ENCODE measurements at regions not wholly inside any gene's neighbourhood (a gene's known extent, or its start where the extent isn't known, plus 50 kb on each side); places are given as distances from the start of the nearest gene placed in this dataset.
"Not testable (repeated sequence)": the region's sequence is repeated elsewhere in the genome, so short reads cannot be mapped to it uniquely, and the experiment has no call there.

GRCh38 chr2:84165256-84165655 is 293.8 kb downstream of the SUCLG1 start:
- DNase-seq (ENCODE audit: low spot score in 2 of 2), result no peak
- H3K4me3 Mint-ChIP-seq, result no peak overlapping the region
- no peaks in the 10 kb centered on the region for H3K4me1 Mint-ChIP-seq

GRCh38 chr2:84160453-84160852 is 298.6 kb downstream of the SUCLG1 start:
- Mint-ChIP-seq H3K9me3 (no peaks in the 10 kb centered on the region), H3K36me3 (ENCODE audit: insufficient read depth) (no peaks in the 10 kb centered on the region), H3K27me3 (peaks cover 7% of the 10 kb centered on the region), H3K4me1 (no peaks in the 10 kb centered on the region), H3K4me3 (no peak overlapping the region), H3K27ac (ENCODE audit: low read depth) (no peak overlapping the region)
- ATAC-seq (replicated peaks; ENCODE audit: extremely low read depth, poor library complexity, severe bottlenecking) (no peak), DNase-seq (ENCODE audit: low spot score in 2 of 2) (no peak)

More at GRCh38 chr2:84165256-84165655, 293.8 kb downstream of the SUCLG1 start:
- no peaks in the 10 kb centered on the region for H3K9me3 Mint-ChIP-seq
- no peak overlapping the region for H3K27ac Mint-ChIP-seq (ENCODE audit: low read depth)
- peaks cover 2% of the 10 kb centered on the region for H3K36me3 Mint-ChIP-seq (ENCODE audit: insufficient read depth)
- H3K27me3 Mint-ChIP-seq, result peaks cover 7% of the 10 kb centered on the region
- ATAC-seq (replicated peaks; ENCODE audit: extremely low read depth, poor library complexity, severe bottlenecking), result no peak

GRCh38 chr2:84158605-84159004 is 300.5 kb downstream of the SUCLG1 start:
- H3K4me1 Mint-ChIP-seq, result no peaks in the 10 kb centered on the region

GRCh38 chr2:84152462-84152861 is 306.6 kb downstream of the SUCLG1 start:
- DNase-seq (ENCODE audit: low spot score in 2 of 2) (no peak), ATAC-seq (replicated peaks; ENCODE audit: extremely low read depth, poor library complexity, severe bottlenecking) (no peak)
- Mint-ChIP-seq H3K36me3 (ENCODE audit: insufficient read depth) (peaks cover 2% of the 10 kb centered on the region), H3K27me3 (peaks cover 11% of the 10 kb centered on the region), H3K4me3 (no peak overlapping the region), H3K9me3 (peaks cover 5% of the 10 kb centered on the region), H3K27ac (ENCODE audit: low read depth) (no peak overlapping the region), H3K4me1 (no peaks in the 10 kb centered on the region)

More at GRCh38 chr2:84158605-84159004, 300.5 kb downstream of the SUCLG1 start:
- no peak for DNase-seq (ENCODE audit: low spot score in 2 of 2)
- no peak overlapping the region for H3K4me3 Mint-ChIP-seq
- H3K27ac Mint-ChIP-seq (ENCODE audit: low read depth), result no peak overlapping the region
- H3K27me3 Mint-ChIP-seq, result peaks cover 7% of the 10 kb centered on the region
- no peaks in the 10 kb centered on the region for H3K9me3 Mint-ChIP-seq
- H3K36me3 Mint-ChIP-seq (ENCODE audit: insufficient read depth), result no peaks in the 10 kb centered on the region
- ATAC-seq (replicated peaks; ENCODE audit: extremely low read depth, poor library complexity, severe bottlenecking), result no peak

- DNase-seq (ENCODE audit: low spot score in 2 of 2) (no peak), ATAC-seq (replicated peaks; ENCODE audit: extremely low read depth, poor library complexity, severe bottlenecking) (no peak)
- Mint-ChIP-seq H3K27ac (ENCODE audit: low read depth) (no peak overlapping the region), H3K4me3 (no peak overlapping the region), H3K4me1 (no peaks in the 10 kb centered on the region), H3K9me3 (peaks cover 2% of the 10 kb centered on the region), H3K27me3 (peaks cover 23% of the 10 kb centered on the region), H3K36me3 (ENCODE audit: insufficient read depth) (no peaks in the 10 kb centered on the region)
Measured at GRCh38 chr2:84144345-84144744, 314.7 kb downstream of the SUCLG1 start.

- H3K9me3 Mint-ChIP-seq, result no peaks in the 10 kb centered on the region
- H3K36me3 Mint-ChIP-seq (ENCODE audit: insufficient read depth), result peaks cover 3% of the 10 kb centered on the region
- no peak overlapping the region for H3K4me3 Mint-ChIP-seq
- ATAC-seq (replicated peaks; ENCODE audit: extremely low read depth, poor library complexity, severe bottlenecking) (no peak), DNase-seq (ENCODE audit: low spot score in 2 of 2) (no peak)
- H3K27ac Mint-ChIP-seq (ENCODE audit: low read depth), result no peak overlapping the region
- peaks cover 8% of the 10 kb centered on the region for H3K27me3 Mint-ChIP-seq
- no peaks in the 10 kb centered on the region for H3K4me1 Mint-ChIP-seq
Measured at GRCh38 chr2:84137034-84137433, 322.0 kb downstream of the SUCLG1 start.

- H3K27me3 Mint-ChIP-seq, result no peaks in the 10 kb centered on the region
- no peak for DNase-seq (ENCODE audit: low spot score in 2 of 2)
- no peak overlapping the region for H3K4me3 Mint-ChIP-seq
- no peaks in the 10 kb centered on the region for H3K9me3 Mint-ChIP-seq
- ATAC-seq (replicated peaks; ENCODE audit: extremely low read depth, poor library complexity, severe bottlenecking), result no peak
- H3K36me3 Mint-ChIP-seq (ENCODE audit: insufficient read depth), result peaks cover 2% of the 10 kb centered on the region
- no peak overlapping the region for H3K27ac Mint-ChIP-seq (ENCODE audit: low read depth)
- no peaks in the 10 kb centered on the region for H3K4me1 Mint-ChIP-seq
Measured at GRCh38 chr2:84132370-84132769, 326.7 kb downstream of the SUCLG1 start.

GRCh38 chr2:84131278-84131830 is 327.7 kb downstream of the SUCLG1 start:
- Mint-ChIP-seq H3K27me3 (no peaks in the 10 kb centered on the region), H3K36me3 (ENCODE audit: insufficient read depth) (peaks cover 2% of the 10 kb centered on the region), H3K27ac (ENCODE audit: low read depth) (no peak overlapping the region), H3K9me3 (no peaks in the 10 kb centered on the region), H3K4me3 (no peak overlapping the region), H3K4me1 (no peaks in the 10 kb centered on the region)
- ATAC-seq (replicated peaks; ENCODE audit: extremely low read depth, poor library complexity, severe bottlenecking) (no peak), DNase-seq (ENCODE audit: low spot score in 2 of 2) (no peak)

- Mint-ChIP-seq H3K4me1 (no peaks in the 10 kb centered on the region), H3K27ac (ENCODE audit: low read depth) (no peak overlapping the region), H3K4me3 (no peak overlapping the region), H3K27me3 (peaks cover 8% of the 10 kb centered on the region), H3K9me3 (no peaks in the 10 kb centered on the region), H3K36me3 (ENCODE audit: insufficient read depth) (no peaks in the 10 kb centered on the region)
- no peak for ATAC-seq (replicated peaks; ENCODE audit: extremely low read depth, poor library complexity, severe bottlenecking)
- no peak for DNase-seq (ENCODE audit: low spot score in 2 of 2)
Measured at GRCh38 chr2:84129018-84129417, 330.1 kb downstream of the SUCLG1 start.

GRCh38 chr2:84127812-84128211 is 331.3 kb downstream of the SUCLG1 start:
- H3K4me1 Mint-ChIP-seq, result not testable (repeated sequence)
- peaks cover 11% of the 10 kb centered on the region for H3K27me3 Mint-ChIP-seq

GRCh38 chr2:84126530-84126929 is 332.6 kb downstream of the SUCLG1 start:
- no peaks in the 10 kb centered on the region for H3K4me1 Mint-ChIP-seq
- no peak overlapping the region for H3K4me3 Mint-ChIP-seq
- DNase-seq (ENCODE audit: low spot score in 2 of 2) (no peak), ATAC-seq (replicated peaks; ENCODE audit: extremely low read depth, poor library complexity, severe bottlenecking) (no peak)
- H3K27ac Mint-ChIP-seq (ENCODE audit: low read depth), result no peak overlapping the region
- H3K36me3 Mint-ChIP-seq (ENCODE audit: insufficient read depth), result no peaks in the 10 kb centered on the region
- H3K9me3 Mint-ChIP-seq, result no peaks in the 10 kb centered on the region
- peaks cover 14% of the 10 kb centered on the region for H3K27me3 Mint-ChIP-seq

More at GRCh38 chr2:84127812-84128211, 331.3 kb downstream of the SUCLG1 start:
- ATAC-seq (replicated peaks; ENCODE audit: extremely low read depth, poor library complexity, severe bottlenecking); H3K36me3 Mint-ChIP-seq (ENCODE audit: insufficient read depth); DNase-seq (ENCODE audit: low spot score in 2 of 2); H3K4me3 Mint-ChIP-seq; H3K27ac Mint-ChIP-seq (ENCODE audit: low read depth); H3K9me3 Mint-ChIP-seq: not testable (repeated sequence)

GRCh38 chr2:84126084-84126483 is 333.0 kb downstream of the SUCLG1 start:
- Mint-ChIP-seq H3K27ac (ENCODE audit: low read depth) (no peak overlapping the region), H3K4me1 (no peaks in the 10 kb centered on the region)
- ATAC-seq (replicated peaks; ENCODE audit: extremely low read depth, poor library complexity, severe bottlenecking), result no peak

GRCh38 chr2:84116143-84116542 is 342.9 kb downstream of the SUCLG1 start:
- Mint-ChIP-seq H3K9me3 (no peaks in the 10 kb centered on the region), H3K4me1 (no peaks in the 10 kb centered on the region), H3K36me3 (ENCODE audit: insufficient read depth) (no peaks in the 10 kb centered on the region), H3K27me3 (peaks cover 9% of the 10 kb centered on the region), H3K4me3 (no peak overlapping the region), H3K27ac (ENCODE audit: low read depth) (no peak overlapping the region)
- no peak for DNase-seq (ENCODE audit: low spot score in 2 of 2)
- ATAC-seq (replicated peaks; ENCODE audit: extremely low read depth, poor library complexity, severe bottlenecking), result no peak

More at GRCh38 chr2:84126084-84126483, 333.0 kb downstream of the SUCLG1 start:
- Mint-ChIP-seq H3K9me3 (no peaks in the 10 kb centered on the region), H3K27me3 (peaks cover 14% of the 10 kb centered on the region), H3K36me3 (ENCODE audit: insufficient read depth) (no peaks in the 10 kb centered on the region), H3K4me3 (no peak overlapping the region)
- no peak for DNase-seq (ENCODE audit: low spot score in 2 of 2)

All from central memory CD8-positive, alpha-beta T cell (primary cell).